AG04450 (cell line): ENCODE measurements at regions not wholly inside any gene's neighbourhood (a gene's known extent, or its start where the extent isn't known, plus 50 kb on each side); places are given as distances from the start of the nearest gene placed in this dataset.
A peak's percentile ranks its signal among the peaks of the same experiment; 100 is the strongest.

Source experiments
- CTCF ChIA-PET: fragments of 300-600, 350-600 bp; formaldehyde crosslinking; extraction: SDS; loops from one replicate; lab custom pipeline; 2022; ENCODE audit warnings: antibody characterized with exemption, inconsistent platforms; lab: Charles Lee
- POLR2A ChIA-PET: fragments of 350-600 bp; formaldehyde crosslinking; extraction: SDS; loops from one replicate; lab custom pipeline; 2021; ENCODE audit warnings: antibody characterized with exemption, inconsistent platforms; lab: Yijun Ruan, JAX
- DNase-seq: peaks from one replicate; pipeline ENCODE4 v3.0.0-alpha.2; 2011; ENCODE audit warnings: low read depth, low spot score
- H3K27ac ChIP-seq: one replicate; pipeline ENCODE4 v1.5.1; 2012; ENCODE audit warnings: low read depth, low read length, control low read depth
- H3K27me3 ChIP-seq: one replicate; pipeline ENCODE4 v1.6.0; 2012; ENCODE audit warnings: low read length; ENCODE audit not compliant: control insufficient read depth, insufficient read depth
- H3K4me3 ChIP-seq: 2 replicates; pipeline ENCODE4 v1.5.1; 2011; ENCODE audit warnings: mild to moderate bottlenecking, low read depth, low read length, control low read depth
- H3K9me3 ChIP-seq: 2 replicates; pipeline ENCODE4 v1.5.1; 2012; ENCODE audit warnings: low read length; ENCODE audit not compliant: control insufficient read depth, insufficient read depth
- CTCF ChIP-seq: IDR thresholded peaks from 2 replicates; pipeline ENCODE4 v1.5.1; 2011; ENCODE audit warnings: low read depth, low read length, control low read depth, inconsistent platforms

GRCh38 chr1:37319284-37319683 lies 155.1 kb upstream of the ZC3H12A start:
- CTCF ChIA-PET: no interaction called here

GRCh38 chr1:37323486-37324377 lies 150.6 kb upstream of the ZC3H12A start:
- Histone ChIP-seq H3K4me3 (no peak overlapping the region), H3K27ac (no peak overlapping the region), H3K27me3 (peaks cover 4% of the 10 kb centered on the region), H3K9me3 (peaks cover 6% of the 10 kb centered on the region)
- ChIA-PET POLR2A (no interaction called here), CTCF (interaction anchor here (0.6 to 1.9 kb wide), 4 partner anchors 18 to 808 kb away, joined by 3 to 7 read pairs (median 4); no protein-coding TSS in a partner anchor)
- peak; percentile 69 for TF ChIP-seq CTCF
- DNase-seq: no peak

More at GRCh38 chr1:37319284-37319683, 155.1 kb upstream of the ZC3H12A start:
- H3K27me3 ChIP-seq: peaks cover 32% of the 10 kb centered on the region
- H3K9me3 ChIP-seq: peaks cover 6% of the 10 kb centered on the region
- POLR2A ChIA-PET: no interaction called here
- no peak for DNase-seq
- no peak overlapping the region for H3K4me3 ChIP-seq
- no peak for TF ChIP-seq CTCF
- no peak overlapping the region for H3K27ac ChIP-seq

GRCh38 chr1:37325010-37325409 lies 149.4 kb upstream of the ZC3H12A start:
- CTCF ChIA-PET: interaction anchor here (1.0 to 1.9 kb wide), 2 partner anchors 749 to 809 kb away, joined by 5 to 7 read pairs; no protein-coding TSS in a partner anchor
- POLR2A ChIA-PET: no interaction called here
- Histone ChIP-seq H3K27ac (no peak overlapping the region), H3K9me3 (peaks cover 6% of the 10 kb centered on the region), H3K4me3 (no peak overlapping the region), H3K27me3 (peaks cover 2% of the 10 kb centered on the region)
- TF ChIP-seq CTCF: no peak
- no peak for DNase-seq

- DNase-seq: no peak
- ChIA-PET POLR2A (no interaction called here), CTCF (interaction anchor here (0.7 to 1.9 kb wide), 2 partner anchors 674 to 749 kb away, joined by 3 to 7 read pairs; no protein-coding TSS in a partner anchor)
- no peak overlapping the region for H3K27ac ChIP-seq
- H3K27me3 ChIP-seq: peaks cover 2% of the 10 kb centered on the region
- no peak overlapping the region for H3K4me3 ChIP-seq
- H3K9me3 ChIP-seq: peaks cover 6% of the 10 kb centered on the region
- no peak for TF ChIP-seq CTCF
Observed at GRCh38 chr1:37325509-37326437, 148.6 kb upstream of the ZC3H12A start.
